HG03342 (cell line): ENCODE measurements at regions not wholly inside any gene's neighbourhood (a gene's known extent, or its start where the extent isn't known, plus 50 kb on each side); places are given as distances from the start of the nearest gene placed in this dataset.

Source experiments
- ATAC-seq: cut with Tn5 transposase; IDR thresholded peaks from one replicate; pipeline ENCODE4 v1.9.1; 2021; ENCODE audit warnings: mild to moderate bottlenecking, moderate library complexity; ENCODE audit not compliant: unreplicated experiment

DNA sequence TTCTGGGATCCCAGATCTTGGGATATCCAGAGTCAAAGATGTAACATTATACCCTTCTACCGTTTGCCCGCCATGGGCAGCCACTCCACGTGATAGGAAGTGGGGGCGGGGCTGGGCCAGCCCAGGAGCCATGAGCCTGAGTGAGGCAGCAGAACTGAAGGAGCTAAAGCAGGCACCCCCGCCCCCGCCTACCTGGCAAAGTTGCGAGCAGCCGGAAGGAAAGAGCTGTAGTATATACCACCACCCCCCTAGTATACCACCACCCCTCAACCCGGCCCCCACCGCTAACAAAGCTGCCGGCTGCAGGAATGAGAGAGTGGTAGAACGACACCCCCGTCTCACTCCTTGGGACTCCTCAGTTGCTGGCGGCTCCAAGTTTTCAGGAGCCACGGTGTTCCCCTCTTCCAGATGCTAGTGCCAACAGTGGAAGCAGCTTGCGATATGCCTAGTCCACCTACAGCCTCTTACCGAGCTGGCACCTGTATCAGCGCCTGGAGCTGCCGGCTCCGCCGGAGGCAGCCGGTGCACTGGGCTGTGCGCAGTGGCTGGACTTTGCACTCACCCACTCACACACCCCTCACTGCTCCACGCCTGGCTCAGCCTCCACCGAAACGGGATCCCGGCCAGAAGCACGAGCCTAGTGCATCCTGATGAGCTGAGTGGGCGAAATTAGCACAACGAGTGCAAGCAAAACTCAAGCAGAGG, 230.7 kb upstream of the PRR20A start:
- no peak for ATAC-seq

DNA sequence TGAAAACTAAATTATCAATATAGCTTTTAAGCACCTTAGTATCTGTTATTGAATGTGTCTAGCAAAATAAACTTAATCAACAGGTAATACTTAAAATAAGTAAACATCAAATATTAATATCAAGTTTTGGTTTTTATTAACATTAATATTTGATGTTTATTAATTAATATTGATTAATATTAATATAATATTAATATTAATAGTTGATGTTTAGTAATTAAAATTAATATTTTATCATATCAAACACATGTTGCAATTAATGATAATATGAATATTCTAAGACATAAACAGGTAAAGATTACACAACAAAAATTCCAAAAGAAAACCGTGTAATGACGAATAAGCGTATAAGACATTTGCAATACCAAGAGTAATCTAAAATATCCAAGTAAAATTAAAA, 222.8 kb upstream of the PRR20A start:
- ATAC-seq = no peak

DNA sequence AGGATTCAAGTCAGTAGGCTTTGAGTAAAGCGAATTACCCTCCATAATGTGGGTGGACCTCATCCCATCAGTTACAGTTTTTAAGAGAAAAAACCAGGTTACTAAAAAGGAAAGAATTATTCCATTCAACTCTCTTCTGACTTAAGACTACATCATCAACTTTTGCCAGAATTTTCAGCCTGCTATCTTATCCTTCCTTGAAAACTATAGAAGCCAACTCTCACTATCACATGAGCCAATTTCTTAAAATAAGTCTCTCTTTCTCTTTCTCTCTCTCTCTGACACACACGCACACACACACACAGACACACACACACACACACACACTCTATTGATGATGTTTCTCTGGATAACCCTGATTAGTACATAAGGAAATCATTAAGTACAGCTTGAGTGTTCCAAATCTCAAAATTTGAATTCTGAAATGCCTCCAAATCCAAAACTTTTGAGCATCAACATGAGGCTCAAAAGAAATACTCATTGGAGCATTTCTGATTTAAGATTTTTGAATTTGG, 217.0 kb upstream of the PRR20A start:
- no peak for ATAC-seq

DNA sequence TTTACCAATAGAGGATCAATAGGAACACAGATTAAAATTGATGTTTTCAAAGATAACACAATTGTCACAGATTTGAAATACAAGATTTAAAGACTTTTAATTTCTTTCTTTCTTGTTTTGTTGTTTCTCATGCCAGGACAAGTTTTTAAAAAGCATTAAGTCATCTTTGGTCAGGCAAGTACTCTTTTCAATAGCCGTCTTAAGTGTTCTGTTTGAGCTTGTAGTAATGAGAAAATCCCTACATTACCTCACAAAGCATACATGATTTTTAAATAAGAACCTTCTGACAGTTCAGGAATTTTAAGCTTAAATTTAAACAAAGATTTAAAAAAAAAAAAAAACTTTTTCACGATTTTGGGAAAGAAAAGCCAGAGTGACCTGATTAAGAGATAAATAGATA, 216.3 kb upstream of the PRR20A start:
- no peak for ATAC-seq

DNA sequence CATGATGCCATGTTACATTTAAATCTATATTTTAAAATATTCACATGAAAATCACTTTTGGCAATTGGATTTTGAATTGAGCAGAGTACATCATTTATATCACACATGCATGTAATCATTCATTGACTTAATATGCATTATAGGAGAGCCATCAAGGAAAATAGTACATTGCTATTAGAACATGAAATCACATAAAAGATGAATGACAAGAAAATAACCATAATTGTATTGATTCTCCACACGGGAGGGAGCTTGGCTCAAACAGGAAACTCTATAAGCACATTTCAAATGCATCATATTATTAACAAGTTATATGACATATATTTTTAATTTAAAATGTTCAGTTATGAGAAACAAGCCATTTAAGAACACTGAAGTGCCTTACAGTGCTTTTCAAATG, 208.6 kb upstream of the PRR20A start:
- ATAC-seq = no peak

DNA sequence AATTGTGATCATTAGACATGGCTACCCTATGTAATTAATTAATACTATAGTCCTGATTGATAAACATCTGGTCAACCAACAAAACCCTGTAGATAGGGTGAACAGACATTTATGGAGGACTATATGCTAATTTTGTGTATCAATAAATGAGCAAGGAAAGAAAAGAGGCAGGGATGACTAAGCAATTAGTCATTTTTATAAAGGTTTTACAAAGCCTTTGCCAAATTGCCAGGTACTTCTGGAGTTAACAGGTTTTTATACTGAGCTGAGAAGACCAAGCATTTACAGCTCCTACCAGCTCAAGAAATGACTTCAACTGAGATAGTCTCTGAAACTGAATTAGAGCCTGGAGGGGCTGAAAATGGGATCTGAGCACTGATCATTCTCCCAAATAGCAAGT, 186.8 kb upstream of the PRR20A start:
- no peak for ATAC-seq

DNA sequence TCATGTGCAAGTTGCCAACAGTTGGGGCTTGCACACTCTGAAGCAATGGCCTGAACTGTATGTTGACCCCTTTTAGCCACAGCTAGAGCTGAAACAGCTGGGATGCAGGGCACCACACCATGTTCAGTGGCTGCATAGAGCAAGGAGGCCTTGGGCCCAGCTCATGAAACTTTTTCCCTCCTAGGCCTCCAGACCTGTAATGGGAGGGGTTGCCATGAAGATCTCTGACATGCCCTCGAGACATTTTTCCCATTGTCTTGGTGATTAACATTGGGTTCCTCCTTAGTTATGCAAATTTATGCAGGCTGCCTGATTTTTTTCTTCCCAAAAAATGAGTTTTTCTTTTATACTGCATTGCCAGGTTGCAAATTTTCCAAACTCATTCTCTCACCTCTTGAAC, 165.1 kb upstream of the PRR20A start:
- no peak for ATAC-seq

DNA sequence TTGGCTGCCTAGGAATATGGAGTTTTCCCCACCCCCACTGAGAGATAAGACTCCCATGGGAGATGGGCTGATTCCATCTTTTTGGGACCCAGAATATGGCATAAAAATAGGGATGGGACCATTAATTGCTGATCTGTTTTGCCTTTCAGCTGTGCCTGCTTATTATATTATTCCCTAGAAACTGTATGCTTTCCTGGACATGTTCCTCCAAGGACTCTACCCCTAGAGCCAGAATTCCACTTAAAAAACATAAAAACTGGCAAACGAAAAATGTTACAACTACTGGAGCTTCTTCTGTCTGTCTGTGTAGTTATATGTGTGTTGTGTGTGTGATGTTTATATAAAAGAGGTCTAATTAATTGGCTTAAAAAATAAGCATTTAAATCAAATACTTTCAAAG, 159.9 kb upstream of the PRR20A start:
- ATAC-seq = no peak

DNA sequence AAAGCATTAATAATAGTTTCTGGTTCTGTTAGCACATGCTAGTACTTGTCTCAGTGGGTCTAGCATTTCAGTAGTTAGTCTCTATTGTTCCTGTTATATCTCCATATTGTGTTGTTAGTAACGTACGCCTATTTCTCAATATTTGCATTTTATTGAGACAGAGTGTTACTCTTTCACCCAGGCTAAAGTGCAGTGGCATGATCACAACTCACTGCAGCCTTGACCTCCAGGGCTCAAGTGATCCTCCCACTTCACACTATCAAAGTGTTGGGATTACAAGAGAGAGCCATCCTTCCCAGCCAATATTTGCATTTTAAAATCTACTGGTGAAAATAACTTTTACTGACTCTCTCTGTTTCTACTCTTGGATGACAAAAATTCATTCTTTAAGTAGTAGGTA, 154.6 kb upstream of the PRR20A start:
- ATAC-seq = no peak

DNA sequence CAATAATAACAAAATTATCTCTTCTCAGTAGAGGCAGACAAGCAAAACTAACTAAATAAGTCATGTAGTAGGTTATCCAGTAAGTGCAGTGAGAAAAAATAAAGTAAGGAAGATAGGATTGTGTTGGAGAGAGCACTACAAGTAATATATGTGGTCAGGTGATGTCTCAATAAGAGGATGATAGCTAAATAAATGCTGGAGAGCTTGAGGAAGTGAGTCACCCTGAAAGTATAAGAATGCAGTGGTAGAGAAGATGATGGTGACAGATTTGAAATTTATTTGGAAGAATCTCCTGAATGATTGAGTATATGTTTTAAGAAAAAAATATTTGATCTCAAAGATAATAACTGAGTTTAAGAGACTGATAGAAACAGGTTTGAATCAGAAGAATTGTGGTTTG, 152.2 kb upstream of the PRR20A start:
- ATAC-seq = no peak

DNA sequence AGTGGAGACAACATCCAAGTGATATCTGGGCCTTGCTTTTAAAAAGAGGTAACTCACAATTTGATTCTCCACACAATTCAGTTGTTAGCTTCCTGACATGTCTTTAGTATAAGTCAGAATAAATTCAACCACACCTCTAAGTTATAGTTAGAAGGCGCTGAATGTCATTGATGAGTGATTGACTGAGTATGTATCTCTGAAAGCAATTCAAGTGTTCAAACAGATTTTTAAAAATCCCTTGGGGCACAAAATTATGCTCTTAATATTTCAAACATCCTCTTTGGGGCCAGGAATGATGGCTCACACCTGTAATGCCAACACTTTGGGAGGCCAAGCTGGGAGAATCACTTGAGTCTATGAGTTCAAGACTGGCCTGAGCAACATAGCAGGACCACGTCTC, 137.0 kb upstream of the PRR20A start:
- ATAC-seq = no peak

DNA sequence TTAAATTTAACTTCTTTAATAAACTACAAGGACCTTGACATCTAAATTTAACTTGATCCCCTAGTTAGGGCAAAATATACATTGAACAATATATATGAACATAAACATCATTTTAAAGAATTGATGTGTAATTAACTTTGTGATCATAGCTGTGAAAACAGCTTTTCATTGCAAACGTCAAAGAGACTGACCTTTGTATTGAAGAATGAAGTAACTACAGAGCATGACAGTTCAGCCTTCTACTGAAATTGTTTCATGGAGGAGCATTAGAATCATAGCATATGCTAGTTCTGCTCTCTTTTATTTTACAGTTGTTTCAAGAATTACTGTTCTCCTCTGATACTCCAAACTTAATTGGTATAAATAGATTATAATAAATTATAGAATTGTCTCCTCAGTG, 123.4 kb upstream of the PRR20A start:
- no peak for ATAC-seq

DNA sequence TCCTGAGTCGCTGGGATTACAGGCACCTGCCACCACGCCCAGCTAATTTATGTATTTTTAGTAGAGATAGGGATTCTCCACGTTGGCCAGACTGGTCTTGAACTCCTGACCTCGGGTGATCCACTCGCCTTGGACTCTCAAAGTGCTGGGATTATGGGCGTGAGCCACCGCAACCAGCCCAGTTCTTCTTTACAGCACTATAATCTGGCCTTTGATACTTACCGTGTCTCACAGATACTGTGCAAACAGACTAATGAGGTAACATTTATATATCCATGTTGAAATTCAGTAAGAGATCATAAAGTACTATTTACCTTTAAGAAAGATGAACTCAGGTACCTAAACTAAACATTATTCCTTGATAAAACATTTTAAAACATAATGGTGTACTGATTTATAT, 121.8 kb upstream of the PRR20A start:
- ATAC-seq = no peak

DNA sequence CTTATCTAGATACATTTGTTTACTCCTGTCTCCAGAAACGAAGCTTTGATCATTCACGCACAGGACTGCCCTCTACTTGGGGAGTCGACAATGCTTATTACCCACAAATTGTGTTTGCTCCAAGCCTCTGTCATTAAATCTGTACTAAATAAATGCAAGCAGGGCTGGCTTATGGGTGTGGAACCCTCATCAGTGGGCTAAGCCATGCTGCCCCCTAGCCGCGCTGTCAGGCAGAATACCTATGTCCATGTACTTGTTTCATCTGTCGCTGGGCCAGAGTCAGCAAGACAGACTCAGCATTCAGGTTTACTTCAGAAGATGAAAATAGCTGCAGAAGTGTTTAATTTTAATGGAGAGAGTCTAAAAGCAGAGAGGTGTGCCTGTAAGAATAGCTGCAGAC, 110.0 kb upstream of the PRR20A start:
- no peak for ATAC-seq

DNA sequence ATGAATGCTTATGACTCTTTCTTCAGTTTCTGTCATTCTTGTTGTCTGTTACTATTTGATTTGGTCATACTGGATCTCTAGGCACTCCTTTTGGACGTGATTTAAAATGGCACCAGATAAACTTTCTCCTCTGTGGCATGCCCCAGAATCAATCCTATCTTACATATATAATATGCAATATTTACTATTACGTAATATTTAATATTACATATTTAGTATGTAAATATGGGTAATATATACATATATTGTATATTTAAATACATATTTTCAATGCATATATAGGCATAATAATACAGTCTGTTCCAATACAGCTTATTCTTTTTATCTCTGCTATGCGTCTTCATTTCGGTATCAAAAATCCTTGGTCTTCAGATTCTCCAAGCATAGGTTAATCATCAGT, 104.4 kb upstream of the PRR20A start:
- ATAC-seq = no peak

DNA sequence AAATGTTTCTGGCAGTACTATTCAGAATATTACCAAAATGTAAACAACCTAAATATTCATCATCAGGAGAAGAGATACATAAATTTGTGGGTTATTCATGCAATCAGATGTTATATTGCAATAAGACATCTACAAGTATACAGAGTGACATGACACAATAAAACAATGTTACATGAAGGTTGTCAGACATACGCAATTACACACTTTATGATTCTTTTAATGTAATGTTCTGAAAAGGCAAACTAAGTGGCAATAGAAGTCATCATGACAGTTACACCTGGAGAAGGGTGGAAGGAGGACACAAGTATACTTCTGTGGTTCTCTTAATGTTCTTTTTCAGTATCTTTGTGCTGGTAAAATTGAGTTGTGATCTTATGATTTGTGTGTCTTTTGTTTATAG, 95.8 kb upstream of the PRR20A start:
- no peak for ATAC-seq

DNA sequence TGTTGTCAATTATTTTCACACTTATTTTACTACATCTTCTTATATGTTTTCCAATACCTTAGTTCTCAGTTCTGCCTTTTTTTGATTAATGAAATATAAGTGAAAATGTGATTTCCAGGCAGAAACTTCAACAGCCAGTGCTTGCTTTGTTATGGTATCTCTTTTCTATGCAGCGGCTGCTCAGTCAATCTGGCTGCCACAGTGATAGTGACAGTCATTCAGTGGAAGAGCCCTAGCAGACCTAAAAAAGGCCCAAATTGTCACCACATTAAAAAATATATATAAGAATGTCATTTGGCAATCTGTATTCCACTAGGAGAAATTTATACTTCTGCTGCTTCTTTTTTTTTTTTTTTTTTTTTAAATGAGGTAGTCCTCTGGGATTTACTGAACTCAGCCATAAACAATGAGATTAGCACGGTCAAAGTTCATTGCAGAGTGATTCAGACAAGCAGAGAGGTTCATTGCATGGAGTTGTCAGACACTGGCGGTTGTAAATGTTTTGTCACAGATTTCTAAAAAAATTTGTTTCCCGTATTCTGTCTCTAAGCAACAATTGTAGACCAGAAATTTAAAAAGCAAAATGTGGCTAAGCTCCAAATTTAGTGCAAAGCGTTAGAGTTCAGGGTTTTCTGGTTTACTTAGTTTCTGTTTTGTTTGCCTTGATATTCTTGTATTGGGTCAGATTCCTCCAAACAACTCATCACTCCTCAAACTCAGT, 94.7 kb upstream of the PRR20A start:
- ATAC-seq = no peak

DNA sequence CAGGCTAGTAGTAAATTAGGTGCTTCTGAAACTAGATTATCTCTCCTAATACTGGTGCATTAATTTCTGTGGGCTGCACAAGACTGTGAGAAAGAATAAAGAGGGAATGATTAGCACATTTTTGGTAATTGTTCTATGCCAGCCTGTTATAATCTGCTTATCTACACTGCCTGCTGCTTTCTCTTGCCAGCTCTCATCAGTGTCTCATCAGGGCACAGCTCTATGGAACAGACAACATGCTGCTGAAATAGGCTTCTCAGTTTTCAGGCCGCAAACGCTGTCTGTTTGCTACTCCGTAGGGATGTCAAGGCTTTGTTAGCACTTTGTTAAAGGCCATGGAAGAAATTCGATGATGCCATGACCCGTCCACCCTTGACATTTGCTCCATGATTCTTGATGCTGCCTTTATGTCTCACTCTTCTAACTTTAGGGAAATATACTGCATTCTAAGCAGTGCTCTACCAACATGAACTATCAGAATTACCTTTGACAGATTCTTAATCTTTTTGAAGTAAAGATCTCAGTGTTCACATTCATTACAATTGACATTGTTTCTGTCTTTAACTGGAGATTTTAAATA, 84.0 kb upstream of the PRR20A start:
- ATAC-seq = no peak

DNA sequence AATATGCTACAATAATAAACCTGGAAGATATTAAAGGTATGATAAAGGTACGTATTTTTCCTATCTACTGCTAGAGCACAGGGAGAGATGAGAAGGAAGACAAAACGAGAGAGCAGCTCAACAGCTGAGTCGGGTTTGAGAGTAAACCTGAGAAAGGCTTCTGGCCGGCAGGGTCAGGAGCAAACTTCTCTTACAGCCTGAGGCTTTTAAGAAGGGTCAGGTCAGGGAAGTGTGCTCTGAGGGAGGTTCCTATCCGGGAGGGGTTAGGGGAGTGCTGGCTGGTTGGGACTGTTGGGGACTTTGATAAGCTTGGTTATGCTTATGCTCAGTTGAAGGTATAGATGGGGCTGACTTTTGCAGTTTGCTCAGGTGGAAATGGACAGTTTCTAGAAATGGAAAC, 77.7 kb upstream of the PRR20A start:
- no peak for ATAC-seq

DNA sequence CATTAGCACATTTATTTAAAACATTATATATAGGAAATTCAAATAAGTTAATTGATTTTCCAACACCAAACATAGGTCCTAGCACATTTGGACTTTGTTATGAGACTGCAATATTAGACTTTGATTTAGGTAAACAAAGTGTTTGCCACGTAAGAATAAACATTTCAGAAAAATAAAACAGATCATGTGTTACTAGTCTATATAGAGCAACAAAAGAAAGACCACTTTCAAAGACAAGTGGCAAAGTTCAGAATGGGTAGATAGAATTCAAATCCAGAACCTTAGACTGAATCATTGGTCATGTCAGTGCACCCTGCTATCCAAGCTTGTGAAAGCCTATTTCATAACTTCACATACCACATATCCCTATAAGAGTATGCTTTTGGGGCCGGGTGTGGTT, 66.7 kb upstream of the PRR20A start:
- no peak for ATAC-seq

DNA sequence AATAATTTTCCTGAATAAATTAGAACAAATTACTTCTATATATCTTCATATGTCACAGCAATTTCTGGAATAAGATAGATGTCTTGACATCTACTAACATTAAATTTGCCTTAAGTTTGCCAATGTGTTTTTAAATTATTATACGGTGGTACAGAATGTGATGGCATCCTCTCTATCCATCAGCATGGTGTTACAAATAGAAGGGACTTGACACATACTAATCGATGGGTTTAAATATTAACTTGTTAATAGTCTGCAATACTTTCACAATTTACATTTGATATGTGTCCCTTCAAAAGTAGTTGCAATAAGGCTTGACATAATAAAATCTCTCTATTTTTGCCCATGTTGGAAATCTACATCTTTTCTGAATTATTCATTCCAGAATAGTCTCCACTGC, 65.1 kb upstream of the PRR20A start:
- ATAC-seq = no peak

DNA sequence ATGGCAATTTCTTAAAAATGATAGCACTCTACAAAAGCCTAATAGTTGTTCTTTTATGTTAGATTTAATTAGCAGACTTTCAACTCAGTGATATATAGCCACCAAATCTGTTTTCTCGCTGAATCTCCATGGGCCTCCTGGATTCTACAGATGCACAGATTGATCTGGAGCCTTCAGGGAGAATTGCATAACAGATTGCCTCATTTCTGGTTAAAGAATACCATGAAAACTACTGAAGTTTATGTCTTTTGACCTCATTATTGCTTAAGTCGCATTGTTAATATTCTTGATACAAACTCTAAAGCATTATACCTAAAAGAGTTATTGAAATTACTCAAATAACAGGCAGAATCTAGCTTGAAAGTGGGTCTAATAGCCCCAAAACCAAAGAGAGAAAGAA, 53.7 kb upstream of the PRR20A start:
- ATAC-seq = no peak
